ENCODE measurements at regions not wholly inside any gene's neighbourhood (a gene's known extent, or its start where the extent isn't known, plus 50 kb on each side); places are given as distances from the start of the nearest gene placed in this dataset.

GRCh38 chr12:62005615-62006014 is 254.6 kb upstream of the USP15 start:
- no peak for TF ChIP-seq CTCF (IDR thresholded peaks at IDR 0.05)
- no peak for TF ChIP-seq POLR2A (IDR thresholded peaks at IDR 0.05)
